Renal cortical epithelial cell (primary cell): ENCODE measurements at regions not wholly inside any gene's neighbourhood (a gene's known extent, or its start where the extent isn't known, plus 50 kb on each side); places are given as distances from the start of the nearest gene placed in this dataset.

Source experiments
- DNase-seq: peaks from one replicate; pipeline ENCODE4 v3.0.0-alpha.2; 2011; ENCODE audit warnings: low read depth

DNA sequence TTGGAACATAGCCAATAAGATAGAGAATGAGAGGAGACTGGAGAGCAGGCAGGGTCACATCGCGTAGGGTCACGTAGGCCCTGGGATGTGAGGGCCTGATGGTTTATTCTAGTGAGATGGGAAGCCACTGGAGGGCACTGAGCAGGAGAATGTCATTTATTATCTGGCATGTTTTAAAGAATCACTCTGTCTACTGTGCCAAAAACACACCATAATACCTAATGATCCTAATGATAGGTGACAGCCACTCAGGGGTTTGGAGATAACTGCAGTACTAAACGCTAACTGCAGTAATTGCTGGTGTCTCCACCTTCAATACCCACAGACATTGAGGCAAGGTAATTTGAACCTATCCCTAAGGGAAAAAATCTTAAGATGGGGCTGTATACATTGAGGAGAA lies 185.4 kb downstream of the TTLL7 start:
- DNase-seq: no peak

GRCh38 chr1:83810144-83810543 lies 188.8 kb downstream of the TTLL7 start:
- DNase-seq: no peak

DNA sequence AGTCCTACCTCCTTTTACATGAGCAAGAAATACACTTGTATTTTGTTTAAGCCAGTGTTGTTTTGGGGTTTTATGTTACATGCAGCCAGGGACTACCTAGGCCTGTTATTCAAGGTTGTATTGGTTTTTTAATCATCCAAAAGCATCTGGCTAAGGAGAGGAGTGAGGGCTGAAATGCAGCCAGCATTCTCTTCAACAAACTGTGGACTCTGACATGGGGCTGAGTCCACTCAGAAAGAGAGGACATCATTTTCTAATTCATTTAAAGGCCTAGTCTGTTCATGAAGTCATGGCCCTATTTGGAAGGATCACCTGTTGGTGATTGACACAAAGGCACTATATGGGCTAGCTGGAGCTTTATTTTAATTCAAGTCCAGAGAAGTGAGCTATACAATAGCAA lies 190.4 kb downstream of the TTLL7 start:
- no peak for DNase-seq

- no peak for DNase-seq
These were observed 191.1 kb downstream of the TTLL7 start for GRCh38 chr1:83807821-83808220.

DNA sequence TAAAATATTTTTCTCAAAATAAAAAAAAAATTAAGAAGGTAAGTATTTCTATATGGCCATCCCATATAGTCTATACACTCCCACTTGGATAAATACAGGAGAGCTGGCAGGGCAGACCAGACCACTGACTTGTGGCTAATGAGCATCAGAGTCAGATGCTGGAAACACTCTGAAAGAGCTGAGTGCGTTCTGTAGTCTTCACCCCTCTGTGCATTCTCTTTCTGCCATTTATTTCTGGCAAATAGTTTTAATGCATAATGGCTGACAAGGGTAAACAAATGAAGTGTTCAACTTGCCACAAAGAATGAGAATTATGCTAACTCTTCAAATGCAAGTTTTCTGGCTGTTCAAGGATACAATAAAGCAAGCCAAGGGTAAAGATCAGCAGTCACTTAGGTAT lies 191.7 kb downstream of the TTLL7 start:
- no peak for DNase-seq

- DNase-seq: no peak
These were observed 193.0 kb downstream of the TTLL7 start for GRCh38 chr1:83805921-83806320.

GRCh38 chr1:83802460-83803152 lies 196.3 kb downstream of the TTLL7 start:
- DNase-seq: no peak

DNA sequence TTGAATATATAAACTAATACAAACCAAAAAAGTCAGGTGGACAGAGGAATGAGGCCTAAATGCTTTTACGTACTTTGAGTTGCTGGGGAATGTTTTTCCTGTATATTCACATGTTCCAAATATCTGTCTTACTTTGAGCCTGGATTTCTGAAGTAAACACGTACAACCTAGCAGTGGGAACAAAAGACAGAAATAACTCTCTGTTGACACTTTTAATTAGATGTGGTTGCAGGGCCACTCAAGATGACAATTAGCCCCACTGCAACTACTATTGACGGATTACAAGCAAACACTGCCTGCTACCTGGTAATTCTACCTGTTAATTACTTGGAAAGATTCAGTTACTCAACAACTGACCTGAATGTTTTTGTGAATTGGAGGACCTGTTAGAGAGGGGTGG lies 196.9 kb downstream of the TTLL7 start:
- DNase-seq: no peak

GRCh38 chr1:83800066-83800465 lies 198.9 kb downstream of the TTLL7 start:
- no peak for DNase-seq

- peak; percentile 67 for DNase-seq
These were observed 199.3 kb downstream of the TTLL7 start for GRCh38 chr1:83799594-83799993.

DNA sequence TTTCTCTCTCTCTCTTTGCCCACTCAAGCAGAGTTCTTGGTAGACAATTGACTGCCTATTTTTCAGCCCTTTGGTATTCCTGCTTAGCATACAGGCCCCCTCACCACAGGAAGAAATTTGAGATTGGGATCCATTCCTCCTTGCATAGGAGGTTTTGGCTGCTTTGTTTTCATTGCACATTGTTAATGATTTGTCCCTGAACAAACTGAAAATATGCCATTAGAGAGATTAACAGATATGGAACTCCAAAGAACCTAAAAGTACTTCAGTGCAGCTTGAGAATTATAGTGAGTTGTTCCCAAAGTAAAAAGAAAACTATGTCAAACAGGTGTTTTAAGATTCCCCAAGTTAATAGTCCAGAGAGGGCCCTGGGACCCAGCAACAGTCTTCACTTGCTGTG lies 200.0 kb downstream of the TTLL7 start:
- no peak for DNase-seq

DNA sequence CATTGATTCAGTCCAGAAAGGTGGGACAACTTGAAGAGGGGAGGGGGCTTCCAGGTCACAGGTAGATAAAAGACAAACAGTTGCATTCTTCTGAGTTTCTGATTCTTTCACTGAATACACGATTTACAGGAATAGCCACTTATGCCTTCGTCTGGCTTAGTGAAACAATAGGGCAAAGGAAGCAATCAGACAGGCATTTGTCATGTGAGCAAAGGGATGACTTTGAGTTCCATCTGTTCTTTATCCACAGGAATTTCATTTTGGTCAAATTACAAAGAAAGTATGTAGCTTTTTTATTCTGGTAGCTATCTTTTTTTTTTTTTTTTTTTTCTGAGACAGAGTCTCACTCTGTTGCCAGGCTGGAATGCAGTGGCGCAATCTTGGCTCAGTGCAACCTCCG lies 202.5 kb downstream of the TTLL7 start:
- peak; percentile 53 for DNase-seq

GRCh38 chr1:83794384-83794783 lies 204.5 kb downstream of the TTLL7 start:
- no peak for DNase-seq

DNA sequence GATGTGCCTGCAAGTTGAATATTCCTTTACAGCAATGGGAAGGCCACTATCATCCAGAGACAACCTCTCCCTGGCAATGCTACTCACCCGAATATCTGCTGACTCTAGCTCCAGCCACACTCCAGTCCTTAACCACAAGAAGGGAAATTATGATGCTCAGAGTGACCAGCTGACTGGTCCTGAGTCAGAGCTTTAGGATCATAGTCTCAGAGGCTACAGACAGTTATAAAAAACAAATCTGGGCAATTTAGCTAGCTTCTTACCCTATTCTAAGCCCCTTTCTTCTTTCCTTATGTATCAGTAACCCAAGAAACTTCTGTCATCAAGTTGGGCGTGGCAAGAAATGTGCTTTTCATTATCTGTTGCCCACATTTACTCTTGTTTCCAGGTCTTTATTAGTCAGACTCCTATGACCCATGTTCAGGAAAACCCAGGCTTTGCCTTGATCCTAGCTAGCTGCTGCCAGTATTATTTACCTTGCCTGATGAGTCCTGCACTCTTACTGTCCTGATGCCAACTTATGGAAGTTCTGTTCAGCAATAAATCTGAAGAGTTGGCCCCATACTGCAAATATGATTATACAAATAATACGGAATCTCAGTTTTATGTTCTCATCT lies 207.0 kb downstream of the TTLL7 start:
- DNase-seq: peak; percentile 28

DNA sequence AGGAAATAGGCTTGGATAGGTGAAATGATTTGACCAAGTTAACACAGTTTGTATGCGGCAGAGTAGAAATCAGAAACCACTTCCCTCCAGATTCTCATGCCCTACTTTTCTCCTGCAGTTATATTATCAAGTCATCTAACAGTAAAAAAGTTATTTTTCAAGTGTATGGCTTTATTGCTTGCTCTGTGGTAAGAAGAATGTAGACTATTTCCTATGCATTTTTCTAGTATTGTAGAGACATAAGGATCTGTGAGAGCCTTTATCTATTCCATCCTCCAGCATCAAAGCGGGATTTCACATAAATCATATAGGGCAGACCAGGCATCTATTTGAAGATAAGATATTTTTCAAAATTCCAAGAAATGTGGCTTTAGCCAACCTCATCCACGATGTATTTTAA lies 208.5 kb downstream of the TTLL7 start:
- DNase-seq: no peak

- DNase-seq: no peak
These were observed 211.5 kb downstream of the TTLL7 start for GRCh38 chr1:83787246-83787998.

DNA sequence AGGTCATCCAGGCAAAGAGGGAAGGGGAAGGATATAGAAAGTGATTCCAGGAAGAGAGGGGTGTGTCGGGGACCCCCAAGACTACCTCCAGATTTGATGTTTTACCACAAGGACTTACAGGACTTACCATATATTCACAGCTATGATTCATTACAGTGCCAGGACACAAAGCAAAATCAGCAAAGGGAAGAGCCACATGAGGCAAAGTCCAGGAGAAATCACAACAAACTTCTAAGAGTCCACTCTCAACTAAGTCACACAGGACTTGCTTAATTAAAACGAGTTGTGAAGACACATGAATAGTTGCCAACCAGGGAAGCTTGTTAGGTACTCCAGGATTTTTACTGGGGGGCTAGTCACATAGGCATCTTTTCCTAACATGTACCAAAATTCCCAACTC lies 217.3 kb downstream of the TTLL7 start:
- DNase-seq: no peak

- no peak for DNase-seq
These were observed 219.4 kb downstream of the TTLL7 start for GRCh38 chr1:83779565-83779964.

DNA sequence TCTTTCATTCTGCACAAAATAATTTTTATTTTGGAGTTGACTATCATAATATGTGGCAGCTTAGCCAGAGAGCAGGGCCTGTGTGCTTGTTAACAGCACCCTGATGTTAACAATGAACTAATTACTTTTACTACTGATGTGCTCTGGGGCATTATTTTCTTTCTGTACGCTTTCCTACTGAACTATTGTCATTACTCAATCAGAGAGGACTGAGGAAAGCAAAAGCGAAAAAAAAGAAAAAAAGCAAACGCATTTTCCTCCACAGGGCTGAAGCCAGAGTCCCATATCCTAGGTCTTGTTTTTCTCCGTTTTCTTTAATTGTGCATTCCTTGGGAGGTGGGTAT lies 221.2 kb downstream of the TTLL7 start:
- DNase-seq: no peak

DNA sequence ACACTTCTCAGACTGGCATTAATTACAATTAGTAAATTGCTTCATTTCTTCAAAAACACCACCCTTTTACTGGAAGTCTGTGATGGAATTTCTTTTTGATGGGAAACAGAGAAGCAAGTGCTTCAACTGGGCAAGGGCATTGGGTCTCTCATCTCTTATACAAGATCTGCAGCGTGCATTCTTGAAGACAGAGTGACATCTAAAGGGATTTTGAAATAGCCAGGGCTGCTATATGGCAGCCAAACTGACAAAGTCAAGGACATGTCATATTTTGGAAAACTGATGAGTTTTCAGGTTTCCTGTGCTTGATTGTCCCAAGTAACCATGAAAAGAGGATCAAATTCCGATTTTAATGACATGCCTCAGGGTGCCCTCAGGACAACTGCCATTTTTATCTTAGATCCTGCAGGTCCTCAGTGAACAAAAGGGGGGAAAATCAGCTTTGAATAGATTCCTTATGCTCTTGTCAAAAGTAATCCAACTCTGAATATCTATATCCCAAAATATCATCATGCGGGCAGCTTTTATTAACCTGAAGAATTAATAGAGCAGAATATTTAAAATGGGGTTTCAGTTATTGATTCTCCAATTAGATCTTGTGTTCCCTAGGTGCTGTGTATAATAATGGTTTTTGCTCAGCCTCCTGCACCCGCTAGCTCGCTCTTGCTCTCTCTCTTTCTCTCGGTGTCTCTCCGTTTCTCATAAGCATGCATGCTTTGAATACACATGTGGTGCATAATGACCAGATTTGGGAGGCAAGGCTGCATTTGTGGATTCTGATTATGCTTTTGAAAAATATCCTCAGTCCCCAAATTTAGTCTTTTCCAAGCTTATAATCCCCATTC lies 221.8 kb downstream of the TTLL7 start:
- DNase-seq: no peak

DNA sequence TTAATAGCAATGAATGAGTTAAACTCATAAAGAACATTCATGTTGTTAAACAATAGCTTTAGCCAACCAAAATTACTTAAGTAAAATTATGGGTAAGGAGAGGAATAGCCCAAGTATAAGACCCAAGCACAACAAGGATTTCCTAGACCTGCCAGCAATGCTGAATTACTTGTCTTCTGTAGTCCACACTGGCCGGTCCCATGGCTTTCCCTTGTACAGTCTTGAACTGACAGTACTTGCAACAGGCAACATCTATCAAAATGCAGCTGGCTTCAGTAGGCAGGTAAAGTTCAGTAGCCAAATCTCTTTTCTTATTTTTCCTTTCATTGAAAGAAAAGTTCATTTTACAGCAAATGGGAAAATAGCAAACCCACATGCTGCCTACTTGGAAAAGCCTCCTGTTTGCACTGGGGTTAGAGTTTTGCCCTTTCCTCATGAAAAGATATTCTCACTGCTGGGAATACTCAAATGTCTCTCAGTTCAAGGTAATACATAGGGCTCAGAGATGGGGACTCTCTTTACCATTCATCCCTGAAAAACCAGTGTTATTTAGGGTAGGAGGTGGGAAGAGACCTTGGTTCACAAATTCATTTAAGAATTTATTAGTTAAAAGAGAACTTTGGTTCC lies 222.8 kb downstream of the TTLL7 start:
- DNase-seq: no peak

DNA sequence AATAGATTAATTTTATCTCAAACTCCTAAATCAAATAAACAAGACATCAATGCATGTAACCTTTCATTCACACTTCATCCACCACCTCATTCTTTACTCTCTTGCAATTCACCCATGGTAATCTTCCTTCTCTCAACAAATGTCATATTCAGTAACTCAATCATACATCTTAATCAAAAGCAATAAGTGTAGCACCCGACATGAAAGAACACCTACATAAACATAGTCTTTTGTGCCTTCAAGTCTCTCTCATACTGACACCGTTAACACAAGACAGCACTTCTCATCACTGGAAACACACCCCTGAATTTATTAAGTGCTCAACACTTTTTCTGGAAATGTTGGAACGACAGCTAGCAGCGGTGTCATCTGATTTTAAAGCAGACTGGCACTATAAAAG lies 225.9 kb downstream of the TTLL7 start:
- DNase-seq: no peak
